SK-N-MC (cell line): ENCODE measurements at regions not wholly inside any gene's neighbourhood (a gene's known extent, or its start where the extent isn't known, plus 50 kb on each side); places are given as distances from the start of the nearest gene placed in this dataset.

Experiments
- EZH2 ChIP-seq: fragments of 200-600 bp; sonication (generic); IDR thresholded peaks from one replicate; pipeline ENCODE4 v1.6.1; 2017; ENCODE audit warnings: antibody characterized with exemption
- POLR2AphosphoS5 ChIP-seq: IDR thresholded peaks from 2 replicates; pipeline ENCODE4 v1.6.1; 2012; ENCODE audit warnings: mild to moderate bottlenecking, low read depth, low read length, borderline replicate concordance

- TF ChIP-seq POLR2AphosphoS5 (no peak), EZH2 (no peak)
Observed at GRCh38 chr11:86741484-86741835, 58.9 kb upstream of the PRSS23 start.
